PC-9 (cell line): ENCODE measurements at regions not wholly inside any gene's neighbourhood (a gene's known extent, or its start where the extent isn't known, plus 50 kb on each side); places are given as distances from the start of the nearest gene placed in this dataset.

Experiments
- BruUV-seq: library from RNA; stranded (reverse); fragments of 400-500 nt; replicated peaks from 2 replicates; lab custom pipeline; 2021; lab: Mats Ljungman, UMichigan
- CTCF ChIA-PET: fragments of 300-600 bp; sonication (Branson Sonifier 250); formaldehyde crosslinking; loops from one replicate; lab custom pipeline; 2022; ENCODE audit warnings: antibody characterized with exemption; lab: Charles Lee
- POLR2A ChIA-PET: fragments of 300-600 bp; sonication (Branson Sonifier 250); formaldehyde crosslinking; loops from one replicate; lab custom pipeline; 2022; ENCODE audit warnings: antibody characterized with exemption; ENCODE audit not compliant: unreplicated experiment; lab: Charles Lee
- DNase-seq, 2 experiments: peaks; one replicate each; pipeline versions ENCODE4 v3.0.0 to v3.0.0-alpha.2; 2015 to 2022; ENCODE audit warnings: mixed read lengths in 1 of 2
- H2AFZ ChIP-seq: fragments of 200-600 bp; sonication (generic); 2 replicates; pipeline ENCODE4 v1.8.1; 2017; ENCODE audit warnings: antibody characterized with exemption
- H3F3A ChIP-seq: fragments of 200-600 bp; sonication (generic); 2 replicates; pipeline ENCODE4 v1.8.1; 2017; ENCODE audit warnings: antibody characterized with exemption, mild to moderate bottlenecking, low read depth; ENCODE audit not compliant: insufficient read depth
- H3K27ac ChIP-seq: fragments of 200-600 bp; sonication (generic); 2 replicates; pipeline ENCODE4 v1.6.1; 2016; ENCODE audit warnings: mixed run types
- H3K27me3 ChIP-seq: fragments of 200-600 bp; sonication (generic); 2 replicates; pipeline ENCODE4 v1.6.1; 2016; ENCODE audit warnings: low read depth, mixed run types; ENCODE audit not compliant: insufficient read depth
- H3K36me3 ChIP-seq: fragments of 200-600 bp; sonication (generic); 2 replicates; pipeline ENCODE4 v1.6.1; 2016; ENCODE audit warnings: low read depth, mixed run types
- H3K4me1 ChIP-seq: fragments of 200-600 bp; sonication (generic); replicated peaks from 2 replicates; pipeline ENCODE4 v1.6.1; 2016; ENCODE audit warnings: mixed run types; ENCODE audit not compliant: insufficient read depth
- H3K4me2 ChIP-seq: fragments of 200-600 bp; sonication (generic); 2 replicates; pipeline ENCODE4 v1.6.1; 2017; ENCODE audit warnings: mixed run types
- H3K4me3 ChIP-seq: fragments of 200-600 bp; sonication (generic); 2 replicates; pipeline ENCODE4 v1.6.1; 2016; ENCODE audit warnings: mixed run types
- H3K79me2 ChIP-seq: fragments of 200-600 bp; sonication (generic); 2 replicates; pipeline ENCODE4 v1.6.1; 2017; ENCODE audit warnings: low read depth, mixed run types
- H3K9me2 ChIP-seq: fragments of 200-600 bp; sonication (generic); 2 replicates; pipeline ENCODE4 v1.8.1; 2017; ENCODE audit warnings: mild to moderate bottlenecking; ENCODE audit not compliant: insufficient read depth
- H3K9me3 ChIP-seq: fragments of 200-600 bp; sonication (generic); 2 replicates; pipeline ENCODE4 v1.8.1; 2016; ENCODE audit warnings: low read depth; ENCODE audit not compliant: insufficient read depth
- H4K20me1 ChIP-seq: fragments of 200-600 bp; sonication (generic); 2 replicates; pipeline ENCODE4 v1.8.1; 2017; ENCODE audit not compliant: insufficient read depth
- CTCF ChIP-seq: fragments of 200-600 bp; sonication (generic); conservative IDR thresholded peaks from 2 replicates; pipeline ENCODE4 v1.6.1; 2017; ENCODE audit warnings: mixed run types, antibody characterized with exemption, mild to moderate bottlenecking, moderate library complexity
- EZH2 ChIP-seq: fragments of 200-600 bp; sonication (generic); IDR thresholded peaks from 2 replicates; pipeline ENCODE4 v1.8.0; 2017; ENCODE audit warnings: antibody characterized with exemption, low read depth
- intact Hi-C: fragments of 100-400 bp; cut with micrococcal nuclease; formaldehyde crosslinking; loops from one replicate; pipeline ENCODE4 v1.10.0; 2022; ENCODE audit not compliant: unreplicated experiment

GRCh38 chr21:19950347-19950746, 1047.9 kb upstream of the NCAM2 start:
- Histone ChIP-seq H4K20me1 (no peaks in the 10 kb centered on the region), H3K36me3 (no peaks in the 10 kb centered on the region)

GRCh38 chr21:19969156-19969555, 1029.1 kb upstream of the NCAM2 start:
- Histone ChIP-seq H3F3A (no peaks in the 10 kb centered on the region), H3K79me2 (no peaks in the 10 kb centered on the region), H3K9me2 (no peaks in the 10 kb centered on the region), H3K36me3 (no peaks in the 10 kb centered on the region), H3K4me3 (no peak overlapping the region), H2AFZ (no peak overlapping the region), H3K9me3 (no peaks in the 10 kb centered on the region), H3K4me2 (no peak overlapping the region), H3K27ac (no peak overlapping the region), H3K4me1 (no peaks in the 10 kb centered on the region), H4K20me1 (no peaks in the 10 kb centered on the region), H3K27me3 (no peaks in the 10 kb centered on the region)
- no TSS peak for BruUV-seq
- DNase-seq, result no peak
- intact Hi-C loops, result no loop called here
- no peak for TF ChIP-seq EZH2
- TF ChIP-seq CTCF, result no peak
- ChIA-PET CTCF (no interaction called here), POLR2A (no interaction called here)

More at GRCh38 chr21:19950347-19950746, 1047.9 kb upstream of the NCAM2 start:
- Histone ChIP-seq H3K27me3 (no peaks in the 10 kb centered on the region), H3F3A (no peaks in the 10 kb centered on the region), H3K27ac (no peak overlapping the region), H3K4me2 (no peak overlapping the region), H3K9me3 (no peaks in the 10 kb centered on the region), H3K79me2 (no peaks in the 10 kb centered on the region), H2AFZ (no peak overlapping the region), H3K4me3 (no peak overlapping the region), H3K9me2 (no peaks in the 10 kb centered on the region), H3K4me1 (no peaks in the 10 kb centered on the region)
- BruUV-seq, result no TSS peak
- DNase-seq, result no peak
- intact Hi-C loops, result no loop called here
- CTCF ChIA-PET, result no interaction called here
- TF ChIP-seq CTCF (no peak), EZH2 (no peak)
- POLR2A ChIA-PET, result no interaction called here

GRCh38 chr21:19981938-19982337, 1016.3 kb upstream of the NCAM2 start:
- H3K4me3 ChIP-seq, result no peak overlapping the region
- no peak overlapping the region for H3K4me2 ChIP-seq
- H4K20me1 ChIP-seq, result no peaks in the 10 kb centered on the region
- no peak overlapping the region for H2AFZ ChIP-seq
- no peaks in the 10 kb centered on the region for H3K36me3 ChIP-seq
- H3K27ac ChIP-seq, result no peak overlapping the region
- POLR2A ChIA-PET, result no interaction called here
- TF ChIP-seq CTCF (no peak), EZH2 (no peak)
- H3K79me2 ChIP-seq, result no peaks in the 10 kb centered on the region
- CTCF ChIA-PET, result no interaction called here
- BruUV-seq, result no TSS peak
- no peaks in the 10 kb centered on the region for H3K9me3 ChIP-seq
- H3K27me3 ChIP-seq, result no peaks in the 10 kb centered on the region
- H3F3A ChIP-seq, result no peaks in the 10 kb centered on the region
- DNase-seq, result no peak
- intact Hi-C loops, result no loop called here
- H3K4me1 ChIP-seq, result no peaks in the 10 kb centered on the region
- no peaks in the 10 kb centered on the region for H3K9me2 ChIP-seq
